GM12874 (cell line): ENCODE measurements at regions not wholly inside any gene's neighbourhood (a gene's known extent, or its start where the extent isn't known, plus 50 kb on each side); places are given as distances from the start of the nearest gene placed in this dataset.

Source experiments
- CTCF ChIP-seq: IDR thresholded peaks from 2 replicates; pipeline ENCODE4 v1.5.1; 2011; ENCODE audit warnings: low read depth, mild to moderate bottlenecking, control low read depth, low read length, moderate library complexity; ENCODE audit not compliant: insufficient read depth

- no peak for TF ChIP-seq CTCF
Measured at GRCh38 chrX:125894947-125895346, 271.1 kb downstream of the DCAF12L2 start.

GRCh38 chrX:125895518-125895917 is 270.6 kb downstream of the DCAF12L2 start:
- TF ChIP-seq CTCF, result no peak

- no peak for TF ChIP-seq CTCF
Measured at GRCh38 chrX:125926295-125926694, 239.8 kb downstream of the DCAF12L2 start.

GRCh38 chrX:125940985-125941384 is 225.1 kb downstream of the DCAF12L2 start:
- TF ChIP-seq CTCF, result no peak

GRCh38 chrX:125947501-125947900 is 218.6 kb downstream of the DCAF12L2 start:
- no peak for TF ChIP-seq CTCF

GRCh38 chrX:125952973-125953372 is 213.1 kb downstream of the DCAF12L2 start:
- no peak for TF ChIP-seq CTCF

- no peak for TF ChIP-seq CTCF
Measured at GRCh38 chrX:125953814-125954213, 212.3 kb downstream of the DCAF12L2 start.

GRCh38 chrX:125954236-125954635 is 211.9 kb downstream of the DCAF12L2 start:
- no peak for TF ChIP-seq CTCF
